ENCODE measurements at regions not wholly inside any gene's neighbourhood (a gene's known extent, or its start where the extent isn't known, plus 50 kb on each side); places are given as distances from the start of the nearest gene placed in this dataset.

DNA sequence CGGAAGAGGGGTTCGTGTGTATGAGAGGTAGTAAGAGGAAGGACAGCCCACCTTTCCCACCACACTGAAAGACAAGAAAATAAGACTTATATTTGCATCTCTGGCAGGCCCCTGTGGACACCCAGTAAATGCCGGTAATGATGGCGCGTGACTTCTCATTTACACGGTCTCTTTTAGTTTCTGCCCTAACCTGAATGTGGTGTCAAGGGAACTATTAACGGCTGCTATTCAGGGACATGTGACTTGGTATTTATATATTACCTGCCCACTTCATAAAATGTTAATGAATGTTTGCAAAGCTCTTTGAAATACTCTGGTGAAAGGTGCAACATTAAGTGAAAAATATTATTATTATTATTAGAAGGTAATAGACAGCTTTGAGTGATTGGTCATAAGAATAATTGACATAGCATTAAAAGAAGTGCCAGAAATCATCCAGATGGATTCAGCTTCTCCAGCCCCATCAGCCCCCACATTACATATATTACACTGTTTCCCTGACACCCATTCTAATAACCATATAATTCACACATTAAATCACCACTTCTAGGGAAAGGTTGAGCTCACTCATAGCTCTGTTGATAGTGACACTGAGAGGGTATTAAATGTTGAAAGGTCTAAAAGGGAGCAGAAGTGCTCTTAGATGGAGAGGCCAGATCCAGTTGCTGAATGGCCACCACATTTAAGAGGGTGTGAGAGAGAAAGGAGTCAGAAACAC, 83.0 kb upstream of the BEND4 start:
- no TSS peak for BruUV-seq (replicated peaks)
- Mint-ChIP-seq H3K4me3 (ENCODE audit: low read depth, unreplicated experiment) (no peak overlapping the region), H3K9me3 (ENCODE audit: low read depth, unreplicated experiment) (no peaks in the 10 kb centered on the region), H3K36me3 (ENCODE audit: insufficient read depth, unreplicated experiment) (no peaks in the 10 kb centered on the region), H3K27ac (ENCODE audit: unreplicated experiment) (no peak overlapping the region), H3K27me3 (ENCODE audit: unreplicated experiment) (peaks cover 7% of the 10 kb centered on the region), H3K4me1 (ENCODE audit: low read depth, unreplicated experiment) (no peaks in the 10 kb centered on the region)
- intact Hi-C loops (cut with micrococcal nuclease; ENCODE audit: unreplicated experiment) = no loop called here
- CTCF ChIA-PET = no interaction called here
- no peak for TF ChIP-seq CTCF (IDR thresholded peaks at IDR 0.05; ENCODE audit: unreplicated experiment)
- no peak for DNase-seq

DNA sequence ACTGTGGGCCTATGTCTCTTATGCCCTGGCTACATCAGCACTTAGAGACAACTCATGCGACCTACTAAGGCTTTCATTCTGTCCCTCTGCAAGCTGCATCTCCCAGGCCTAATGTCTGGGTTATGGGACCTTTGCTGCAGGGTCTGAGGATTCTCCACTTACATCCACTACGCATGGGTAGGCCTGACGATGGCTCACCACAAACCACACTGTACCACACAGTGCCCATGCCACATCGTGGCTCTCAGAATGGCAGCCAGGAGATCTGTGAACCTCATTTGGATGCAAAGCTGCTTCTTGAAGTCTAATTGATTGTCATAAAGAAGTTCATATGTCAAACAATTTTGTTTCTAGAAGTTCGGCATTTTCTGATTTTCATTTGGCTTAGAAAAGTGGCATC, 84.6 kb upstream of the BEND4 start:
- no peak overlapping the region for H3K27ac Mint-ChIP-seq (ENCODE audit: unreplicated experiment)
- intact Hi-C loops (cut with micrococcal nuclease; ENCODE audit: unreplicated experiment) = no loop called here
- H3K27me3 Mint-ChIP-seq (ENCODE audit: unreplicated experiment) = peaks cover 13% of the 10 kb centered on the region
- CTCF ChIA-PET = no interaction called here
- DNase-seq = no peak
- no peak for TF ChIP-seq CTCF (IDR thresholded peaks at IDR 0.05; ENCODE audit: unreplicated experiment)
- no TSS peak for BruUV-seq (replicated peaks)
- no peak overlapping the region for H3K4me3 Mint-ChIP-seq (ENCODE audit: low read depth, unreplicated experiment)
- H3K9me3 Mint-ChIP-seq (ENCODE audit: low read depth, unreplicated experiment) = no peaks in the 10 kb centered on the region
- H3K36me3 Mint-ChIP-seq (ENCODE audit: insufficient read depth, unreplicated experiment) = no peaks in the 10 kb centered on the region
- H3K4me1 Mint-ChIP-seq (ENCODE audit: low read depth, unreplicated experiment) = no peaks in the 10 kb centered on the region

DNA sequence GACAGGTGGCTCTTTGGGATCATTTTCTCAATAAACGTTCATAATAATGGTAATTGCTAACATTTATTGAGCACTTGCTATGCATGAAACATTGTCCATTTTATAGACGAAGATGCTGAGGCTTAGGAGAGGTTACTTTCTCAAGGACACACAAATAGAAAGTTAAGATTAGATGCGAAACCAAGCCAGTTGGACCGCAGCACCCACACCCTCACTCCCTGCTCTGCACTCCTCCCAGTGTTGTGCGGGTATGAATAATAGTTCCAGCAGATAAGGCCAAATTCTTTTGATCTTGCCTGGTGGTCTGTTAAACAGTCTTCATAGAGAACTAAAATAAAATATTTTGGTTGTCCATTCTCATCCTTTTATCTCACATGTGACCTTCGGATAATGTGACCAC, 85.0 kb upstream of the BEND4 start:
- no peak for DNase-seq
- CTCF ChIA-PET = no interaction called here
- no TSS peak for BruUV-seq (replicated peaks)
- intact Hi-C loops (cut with micrococcal nuclease; ENCODE audit: unreplicated experiment) = no loop called here
- Mint-ChIP-seq H3K9me3 (ENCODE audit: low read depth, unreplicated experiment) (no peaks in the 10 kb centered on the region), H3K27me3 (ENCODE audit: unreplicated experiment) (peaks cover 13% of the 10 kb centered on the region), H3K4me1 (ENCODE audit: low read depth, unreplicated experiment) (no peaks in the 10 kb centered on the region), H3K36me3 (ENCODE audit: insufficient read depth, unreplicated experiment) (no peaks in the 10 kb centered on the region), H3K27ac (ENCODE audit: unreplicated experiment) (no peak overlapping the region), H3K4me3 (ENCODE audit: low read depth, unreplicated experiment) (no peak overlapping the region)
- TF ChIP-seq CTCF (IDR thresholded peaks at IDR 0.05; ENCODE audit: unreplicated experiment) = no peak

- DNase-seq = no peak
- intact Hi-C loops (cut with micrococcal nuclease; ENCODE audit: unreplicated experiment) = no loop called here
- H3K36me3 Mint-ChIP-seq (ENCODE audit: insufficient read depth, unreplicated experiment) = no peaks in the 10 kb centered on the region
- no TSS peak for BruUV-seq (replicated peaks)
- CTCF ChIA-PET = interaction anchor here (0.6 kb wide), 1 partner anchor 1059 kb away, joined by 3 read pairs; no protein-coding TSS in a partner anchor
- H3K4me3 Mint-ChIP-seq (ENCODE audit: low read depth, unreplicated experiment) = no peak overlapping the region
- no peak for TF ChIP-seq CTCF (IDR thresholded peaks at IDR 0.05; ENCODE audit: unreplicated experiment)
- H3K9me3 Mint-ChIP-seq (ENCODE audit: low read depth, unreplicated experiment) = no peaks in the 10 kb centered on the region
- peaks cover 32% of the 10 kb centered on the region for H3K27me3 Mint-ChIP-seq (ENCODE audit: unreplicated experiment)
- H3K27ac Mint-ChIP-seq (ENCODE audit: unreplicated experiment) = no peak overlapping the region
- no peaks in the 10 kb centered on the region for H3K4me1 Mint-ChIP-seq (ENCODE audit: low read depth, unreplicated experiment)
These were observed 96.5 kb upstream of the BEND4 start for GRCh38 chr4:42248972-42249371.
